SK-N-SH (cell line): ENCODE measurements at regions not wholly inside any gene's neighbourhood (a gene's known extent, or its start where the extent isn't known, plus 50 kb on each side); places are given as distances from the start of the nearest gene placed in this dataset.

Experiments used
- CHD2 ChIP-seq: fragments of 150-350 bp; IDR thresholded peaks from 2 replicates; pipeline ENCODE4 v1.6.1; 2018; ENCODE audit warnings: low read length; ENCODE audit not compliant: partially characterized antibody
- EP300 ChIP-seq, 2 experiments: IDR thresholded peaks; 2 replicates each; pipeline versions ENCODE4 v1.4.0 to v1.6.1; 2012; ENCODE audit warnings: borderline replicate concordance in 1 of 2, low read depth in 1 of 2, low read length in 1 of 2
- GABPA ChIP-seq: IDR thresholded peaks from 2 replicates; pipeline ENCODE4 v1.4.0; 2012; ENCODE audit warnings: low read depth, mild to moderate bottlenecking
- GATA2 ChIP-seq: sonication (generic); formaldehyde crosslinking; IDR thresholded peaks from 2 replicates; pipeline ENCODE4 v1.5.0; 2020; ENCODE audit warnings: mild to moderate bottlenecking, missing genetic modification reagents
- JUND ChIP-seq: IDR thresholded peaks from 2 replicates; pipeline ENCODE4 v1.4.0; 2012
- NFIC ChIP-seq: IDR thresholded peaks from 2 replicates; pipeline ENCODE4 v1.4.0; 2012; ENCODE audit warnings: borderline replicate concordance
- NRF1 ChIP-seq: IDR thresholded peaks from 2 replicates; pipeline ENCODE4 v1.6.1; 2012; ENCODE audit warnings: low read depth, mild to moderate bottlenecking, low read length
- POLR2AphosphoS5 ChIP-seq: IDR thresholded peaks from 2 replicates; pipeline ENCODE4 v1.6.1; 2012; ENCODE audit warnings: low read depth, low read length
- TCF12 ChIP-seq: IDR thresholded peaks from 2 replicates; pipeline ENCODE4 v1.4.0; 2012
- TF ChIP-seq, protein P1 (sequence below): fragments of 200-600 bp; sonication (generic); IDR thresholded peaks from 2 replicates; pipeline ENCODE4 v1.6.1; 2017; ENCODE audit warnings: antibody characterized with exemption, mild to moderate bottlenecking, moderate library complexity
- TF ChIP-seq, protein P2 (sequence below): IDR thresholded peaks from 2 replicates; pipeline ENCODE4 v1.4.0; 2012; ENCODE audit warnings: low read depth, borderline replicate concordance

DNA sequence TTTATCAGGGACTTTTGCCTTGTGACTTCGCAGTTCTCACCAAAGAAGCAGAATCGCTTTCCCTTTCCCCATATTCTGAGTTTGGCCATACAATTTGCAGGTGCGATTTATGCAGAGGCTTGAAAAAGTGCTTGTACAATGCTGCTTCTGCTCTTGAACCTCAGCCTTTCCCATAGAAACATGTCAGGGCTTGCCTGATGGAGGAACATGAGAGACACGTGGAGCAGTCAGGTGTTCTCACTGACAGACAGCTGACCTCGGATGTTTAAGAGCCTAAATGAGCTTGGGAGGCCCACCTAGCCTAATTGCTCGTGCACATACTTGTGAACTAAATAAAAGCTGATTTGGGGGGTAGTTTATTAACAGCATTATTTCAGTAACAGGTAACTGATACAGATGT lies 290.0 kb downstream of the S1PR1 start:
- TF ChIP-seq, protein P1, sequence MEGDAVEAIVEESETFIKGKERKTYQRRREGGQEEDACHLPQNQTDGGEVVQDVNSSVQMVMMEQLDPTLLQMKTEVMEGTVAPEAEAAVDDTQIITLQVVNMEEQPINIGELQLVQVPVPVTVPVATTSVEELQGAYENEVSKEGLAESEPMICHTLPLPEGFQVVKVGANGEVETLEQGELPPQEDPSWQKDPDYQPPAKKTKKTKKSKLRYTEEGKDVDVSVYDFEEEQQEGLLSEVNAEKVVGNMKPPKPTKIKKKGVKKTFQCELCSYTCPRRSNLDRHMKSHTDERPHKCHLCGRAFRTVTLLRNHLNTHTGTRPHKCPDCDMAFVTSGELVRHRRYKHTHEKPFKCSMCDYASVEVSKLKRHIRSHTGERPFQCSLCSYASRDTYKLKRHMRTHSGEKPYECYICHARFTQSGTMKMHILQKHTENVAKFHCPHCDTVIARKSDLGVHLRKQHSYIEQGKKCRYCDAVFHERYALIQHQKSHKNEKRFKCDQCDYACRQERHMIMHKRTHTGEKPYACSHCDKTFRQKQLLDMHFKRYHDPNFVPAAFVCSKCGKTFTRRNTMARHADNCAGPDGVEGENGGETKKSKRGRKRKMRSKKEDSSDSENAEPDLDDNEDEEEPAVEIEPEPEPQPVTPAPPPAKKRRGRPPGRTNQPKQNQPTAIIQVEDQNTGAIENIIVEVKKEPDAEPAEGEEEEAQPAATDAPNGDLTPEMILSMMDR = no peak
- TF ChIP-seq NFIC (no peak), EP300 (IDR thresholded peaks at IDR 0.05; ENCODE audit: borderline replicate concordance in 1 of 2, low read depth in 1 of 2, low read length in 1 of 2) (no peak), POLR2AphosphoS5 (no peak), CHD2 (no peak), GATA2 (CRISPR knock-in tag) (no peak), GABPA (no peak), NRF1 (no peak), JUND (no peak), TCF12 (no peak)
- TF ChIP-seq, protein P2, sequence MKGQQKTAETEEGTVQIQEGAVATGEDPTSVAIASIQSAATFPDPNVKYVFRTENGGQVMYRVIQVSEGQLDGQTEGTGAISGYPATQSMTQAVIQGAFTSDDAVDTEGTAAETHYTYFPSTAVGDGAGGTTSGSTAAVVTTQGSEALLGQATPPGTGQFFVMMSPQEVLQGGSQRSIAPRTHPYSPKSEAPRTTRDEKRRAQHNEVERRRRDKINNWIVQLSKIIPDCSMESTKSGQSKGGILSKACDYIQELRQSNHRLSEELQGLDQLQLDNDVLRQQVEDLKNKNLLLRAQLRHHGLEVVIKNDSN = no peak
